Liver (tissue), 8 donors: ENCODE measurements at regions not wholly inside any gene's neighbourhood (a gene's known extent, or its start where the extent isn't known, plus 50 kb on each side); places are given as distances from the start of the nearest gene placed in this dataset.

Experiments used
- DNase-seq: peaks from one replicate; pipeline ENCODE4 v3.0.0-alpha.2; 2017; ENCODE audit warnings: low spot score
- H3K27ac ChIP-seq, 2 donors: one replicate each; pipeline ENCODE4 v1.7.0; 2013; ENCODE audit warnings: inconsistent platforms in 2 of 2, low read length in 2 of 2, control low read depth in 1 of 2, low read depth in 1 of 2, mild to moderate bottlenecking in 1 of 2
- H3K27me3 ChIP-seq, 4 donors: one replicate each; pipeline versions ENCODE4 v1.6.1 to v1.7.0; 2013; ENCODE audit warnings: low read length in 3 of 4, inconsistent platforms in 1 of 4, mild to moderate bottlenecking in 1 of 4, moderate library complexity in 1 of 4; ENCODE audit not compliant: control insufficient read depth in 4 of 4, insufficient read depth in 4 of 4
- H3K36me3 ChIP-seq, 4 donors: one replicate each; pipeline versions ENCODE4 v1.6.1 to v1.7.0; 2013; ENCODE audit warnings: low read length in 3 of 4, mild to moderate bottlenecking in 3 of 4, low read depth in 1 of 4, moderate library complexity in 1 of 4; ENCODE audit not compliant: control insufficient read depth in 4 of 4, insufficient read depth in 3 of 4
- H3K4me1 ChIP-seq, 4 donors: one replicate each; pipeline versions ENCODE4 v1.6.1 to v1.7.0; 2013; ENCODE audit warnings: low read length in 3 of 4, mild to moderate bottlenecking in 3 of 4, moderate library complexity in 1 of 4; ENCODE audit not compliant: control insufficient read depth in 4 of 4, insufficient read depth in 4 of 4
- H3K4me3 ChIP-seq, 3 donors: one replicate each; pipeline versions ENCODE4 v1.6.1 to v1.7.0; 2013; ENCODE audit warnings: low read length in 3 of 3, control low read depth in 1 of 3, low read depth in 1 of 3, mild to moderate bottlenecking in 1 of 3
- H3K9ac ChIP-seq, 2 donors: one replicate each; pipeline ENCODE4 v1.7.0; 2013; ENCODE audit warnings: low read length in 2 of 2, mild to moderate bottlenecking in 2 of 2, moderate library complexity in 2 of 2, control low read depth in 1 of 2, low read depth in 1 of 2
- H3K9me3 ChIP-seq, 4 donors: one replicate each; pipeline versions ENCODE4 v1.6.1 to v1.7.0; 2013; ENCODE audit warnings: low read length in 3 of 4; ENCODE audit not compliant: control insufficient read depth in 4 of 4
- EGR1 ChIP-seq, 2 donors: IDR thresholded peaks; 2 replicates each; pipeline ENCODE4 v1.6.1; 2016 to 2018; ENCODE audit warnings: antibody characterized with exemption in 2 of 2, low read depth in 2 of 2
- FOXA1 ChIP-seq: IDR thresholded peaks from 2 replicates; pipeline ENCODE4 v1.6.1; 2016; ENCODE audit warnings: antibody characterized with exemption
- FOXA2 ChIP-seq: IDR thresholded peaks from 2 replicates; pipeline ENCODE4 v1.6.1; 2016; ENCODE audit warnings: antibody characterized with exemption
- GABPA ChIP-seq, 2 donors: IDR thresholded peaks in 1 of 2; conservative IDR thresholded peaks in 1 of 2; 2 replicates each; pipeline ENCODE4 v1.6.1; 2016; ENCODE audit warnings: antibody characterized with exemption in 2 of 2, mild to moderate bottlenecking in 1 of 2, moderate library complexity in 1 of 2
- HNF4G ChIP-seq: IDR thresholded peaks from 2 replicates; pipeline ENCODE4 v1.6.1; 2016; ENCODE audit warnings: antibody characterized with exemption
- JUND ChIP-seq, 2 donors: IDR thresholded peaks; 2 replicates each; pipeline ENCODE4 v1.6.1; 2016; ENCODE audit warnings: antibody characterized with exemption in 2 of 2
- NR2F2 ChIP-seq: IDR thresholded peaks from 2 replicates; pipeline ENCODE4 v1.6.1; 2016; ENCODE audit warnings: antibody characterized with exemption
- RAD21 ChIP-seq, 2 donors: IDR thresholded peaks; 2 replicates each; pipeline ENCODE4 v1.6.1; 2016; ENCODE audit warnings: antibody characterized with exemption in 2 of 2, mild to moderate bottlenecking in 2 of 2
- RXRA ChIP-seq, 2 donors: IDR thresholded peaks; 2 replicates each; pipeline ENCODE4 v1.6.1; 2017 to 2018; ENCODE audit warnings: antibody characterized with exemption in 2 of 2, mild to moderate bottlenecking in 1 of 2
- TAF1 ChIP-seq: conservative IDR thresholded peaks from 2 replicates; pipeline ENCODE4 v1.6.1; 2016; ENCODE audit warnings: antibody characterized with exemption, mild to moderate bottlenecking
- YY1 ChIP-seq: IDR thresholded peaks from 2 replicates; pipeline ENCODE4 v1.6.1; 2016; ENCODE audit warnings: antibody characterized with exemption, mild to moderate bottlenecking
- WGBS: extraction: QIAGEN DNeasy Blood & Tissue Kit; methylation state at CpG from one replicate; pipeline ENCODE4 v1.1.7; 2013; 5-methylcytosine and 5-hydroxymethylcytosine counted together
- TF ChIP-seq, protein P1 (sequence below): IDR thresholded peaks from 2 replicates; pipeline ENCODE4 v1.6.1; 2016; ENCODE audit warnings: antibody characterized with exemption
- TF ChIP-seq, protein P2 (sequence below): IDR thresholded peaks from 2 replicates; pipeline ENCODE4 v1.6.1; 2016; ENCODE audit warnings: antibody characterized with exemption
- TF ChIP-seq, protein P3 (sequence below): fragments of 150-350 bp; IDR thresholded peaks from 2 replicates; pipeline ENCODE4 v1.5.1; 2017; ENCODE audit warnings: improper control_type of control experiment, low read depth, low read length; ENCODE audit not compliant: missing input control
- donor health status: healthy.
- donor health status: healthy.
- donor health status: healthy.
- donor health status: healthy.
- donor health status: healthy.

DNA sequence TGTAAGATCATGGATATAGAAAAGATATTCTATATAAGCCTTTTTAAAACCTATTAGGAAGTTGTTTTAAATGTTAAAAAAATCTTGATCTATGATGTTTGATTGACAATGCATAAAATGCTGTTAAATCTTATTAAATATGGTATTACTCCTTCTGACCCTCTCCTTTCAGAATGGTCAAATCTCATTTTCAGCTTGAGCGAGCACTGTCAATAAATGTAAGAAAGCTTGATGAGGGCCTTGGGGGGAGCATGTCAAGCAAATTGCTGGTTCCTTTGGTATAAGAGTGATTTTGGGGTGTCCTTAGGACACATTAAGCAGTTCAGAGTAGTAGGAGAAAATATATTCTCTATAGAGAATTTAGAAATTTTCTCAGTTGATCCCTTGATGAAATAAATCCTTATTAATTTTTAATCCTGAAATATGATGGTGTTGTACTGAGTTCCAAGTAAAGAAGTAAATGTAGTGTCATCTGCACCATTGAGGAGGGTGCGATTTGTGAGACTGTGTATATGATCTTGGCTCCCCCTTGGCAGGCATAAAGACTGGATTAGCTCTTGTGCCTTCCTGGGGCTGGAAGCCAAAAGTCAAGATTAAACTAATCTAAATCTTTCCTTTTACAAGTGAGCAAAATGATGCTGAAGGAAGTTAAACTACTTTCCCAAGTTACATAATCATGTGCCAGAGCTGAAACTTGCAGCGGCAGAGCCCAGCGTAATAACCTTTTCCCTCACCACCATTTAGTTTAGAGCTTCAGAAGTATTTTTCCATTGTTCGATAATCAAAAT lies 82.6 kb upstream of the ANK2 start:
- 92% methylated on average over 5 of the region's 5 CpGs for WGBS
- no peak for TF ChIP-seq RAD21 (IDR thresholded peaks at IDR 0.05)
- no peak for TF ChIP-seq EGR1 (IDR thresholded peaks at IDR 0.05; ENCODE audit: low read depth in 2 of 2)
- TF ChIP-seq HNF4G: no peak
- TF ChIP-seq, protein P1, sequence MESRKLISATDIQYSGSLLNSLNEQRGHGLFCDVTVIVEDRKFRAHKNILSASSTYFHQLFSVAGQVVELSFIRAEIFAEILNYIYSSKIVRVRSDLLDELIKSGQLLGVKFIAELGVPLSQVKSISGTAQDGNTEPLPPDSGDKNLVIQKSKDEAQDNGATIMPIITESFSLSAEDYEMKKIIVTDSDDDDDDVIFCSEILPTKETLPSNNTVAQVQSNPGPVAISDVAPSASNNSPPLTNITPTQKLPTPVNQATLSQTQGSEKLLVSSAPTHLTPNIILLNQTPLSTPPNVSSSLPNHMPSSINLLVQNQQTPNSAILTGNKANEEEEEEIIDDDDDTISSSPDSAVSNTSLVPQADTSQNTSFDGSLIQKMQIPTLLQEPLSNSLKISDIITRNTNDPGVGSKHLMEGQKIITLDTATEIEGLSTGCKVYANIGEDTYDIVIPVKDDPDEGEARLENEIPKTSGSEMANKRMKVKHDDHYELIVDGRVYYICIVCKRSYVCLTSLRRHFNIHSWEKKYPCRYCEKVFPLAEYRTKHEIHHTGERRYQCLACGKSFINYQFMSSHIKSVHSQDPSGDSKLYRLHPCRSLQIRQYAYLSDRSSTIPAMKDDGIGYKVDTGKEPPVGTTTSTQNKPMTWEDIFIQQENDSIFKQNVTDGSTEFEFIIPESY: no peak
- TF ChIP-seq, protein P2, sequence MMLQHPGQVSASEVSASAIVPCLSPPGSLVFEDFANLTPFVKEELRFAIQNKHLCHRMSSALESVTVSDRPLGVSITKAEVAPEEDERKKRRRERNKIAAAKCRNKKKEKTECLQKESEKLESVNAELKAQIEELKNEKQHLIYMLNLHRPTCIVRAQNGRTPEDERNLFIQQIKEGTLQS: no peak
- TF ChIP-seq FOXA1: no peak
- no peak for TF ChIP-seq GABPA (IDR thresholded peaks at IDR 0.05 in 1 of 2, conservative IDR thresholded peaks at IDR 0.05 in 1 of 2)
- H3K27me3 ChIP-seq: no peaks in the 10 kb centered on the region
- DNase-seq: no peak
- H3K27ac ChIP-seq: no peak overlapping the region
- H3K4me1 ChIP-seq: no peaks in the 10 kb centered on the region
- no peak overlapping the region for H3K9ac ChIP-seq
- no peak overlapping the region for H3K4me3 ChIP-seq
- no peaks in the 10 kb centered on the region for H3K9me3 ChIP-seq
- H3K36me3 ChIP-seq: no peaks in the 10 kb centered on the region

DNA sequence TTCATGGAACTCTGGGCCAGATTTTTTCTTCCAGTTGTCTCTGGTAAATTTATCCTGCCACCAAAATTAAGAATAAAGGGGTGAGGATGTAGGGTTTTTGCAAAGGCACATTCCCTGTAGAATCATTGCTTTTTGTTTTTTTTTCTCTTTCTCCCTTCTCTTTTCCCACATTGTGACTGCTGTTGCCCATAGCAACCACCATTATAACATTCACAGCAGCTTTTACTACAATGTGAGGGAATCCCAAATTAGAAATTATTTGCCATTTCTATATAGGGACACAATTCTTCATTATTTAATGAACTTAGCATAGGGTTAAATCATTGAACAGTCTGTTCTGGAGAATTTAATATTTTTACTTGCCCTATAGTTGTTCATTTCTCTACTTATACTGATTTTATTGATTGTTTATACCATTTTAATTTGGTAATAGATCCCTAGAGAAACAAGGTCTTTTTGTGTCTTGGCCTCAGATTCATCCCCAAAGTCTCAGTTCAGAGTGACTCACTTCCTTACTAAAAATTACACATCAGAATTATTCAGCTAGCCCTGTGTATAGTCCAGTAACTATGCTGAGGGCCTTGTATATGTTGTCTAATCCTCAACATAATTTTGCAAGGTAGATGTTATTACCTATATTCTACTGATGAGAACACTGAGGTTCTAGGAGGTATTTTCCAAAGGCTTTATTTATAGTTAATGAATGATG lies 80.8 kb upstream of the ANK2 start:
- Histone ChIP-seq H3K36me3 (no peaks in the 10 kb centered on the region), H3K9ac (no peak overlapping the region), H3K9me3 (no peaks in the 10 kb centered on the region), H3K27ac (no peak overlapping the region), H3K4me3 (no peak overlapping the region), H3K27me3 (no peaks in the 10 kb centered on the region), H3K4me1 (no peaks in the 10 kb centered on the region)
- TF ChIP-seq JUND (IDR thresholded peaks at IDR 0.05): no peak
- TF ChIP-seq TAF1: no peak
- no peak for TF ChIP-seq YY1
- no peak for TF ChIP-seq GABPA (IDR thresholded peaks at IDR 0.05 in 1 of 2, conservative IDR thresholded peaks at IDR 0.05 in 1 of 2)
- TF ChIP-seq NR2F2: no peak
- no peak for TF ChIP-seq RXRA (IDR thresholded peaks at IDR 0.05)
- TF ChIP-seq FOXA2: no peak
- TF ChIP-seq, protein P1: no peak
- TF ChIP-seq FOXA1: no peak
- TF ChIP-seq, protein P3, sequence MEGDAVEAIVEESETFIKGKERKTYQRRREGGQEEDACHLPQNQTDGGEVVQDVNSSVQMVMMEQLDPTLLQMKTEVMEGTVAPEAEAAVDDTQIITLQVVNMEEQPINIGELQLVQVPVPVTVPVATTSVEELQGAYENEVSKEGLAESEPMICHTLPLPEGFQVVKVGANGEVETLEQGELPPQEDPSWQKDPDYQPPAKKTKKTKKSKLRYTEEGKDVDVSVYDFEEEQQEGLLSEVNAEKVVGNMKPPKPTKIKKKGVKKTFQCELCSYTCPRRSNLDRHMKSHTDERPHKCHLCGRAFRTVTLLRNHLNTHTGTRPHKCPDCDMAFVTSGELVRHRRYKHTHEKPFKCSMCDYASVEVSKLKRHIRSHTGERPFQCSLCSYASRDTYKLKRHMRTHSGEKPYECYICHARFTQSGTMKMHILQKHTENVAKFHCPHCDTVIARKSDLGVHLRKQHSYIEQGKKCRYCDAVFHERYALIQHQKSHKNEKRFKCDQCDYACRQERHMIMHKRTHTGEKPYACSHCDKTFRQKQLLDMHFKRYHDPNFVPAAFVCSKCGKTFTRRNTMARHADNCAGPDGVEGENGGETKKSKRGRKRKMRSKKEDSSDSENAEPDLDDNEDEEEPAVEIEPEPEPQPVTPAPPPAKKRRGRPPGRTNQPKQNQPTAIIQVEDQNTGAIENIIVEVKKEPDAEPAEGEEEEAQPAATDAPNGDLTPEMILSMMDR: no peak
- DNase-seq: no peak
